ENCODE measurements at regions not wholly inside any gene's neighbourhood (a gene's known extent, or its start where the extent isn't known, plus 50 kb on each side); places are given as distances from the start of the nearest gene placed in this dataset.

GRCh38 chr10:108036265-108036664 is 871.8 kb upstream of the SORCS1 start:
- TF ChIP-seq EZH2 (IDR thresholded peaks at IDR 0.05; ENCODE audit: insufficient read depth, poor library complexity, severe bottlenecking) (no peak), EZH2phosphoT487 (IDR thresholded peaks at IDR 0.05; ENCODE audit: insufficient read depth, low read depth) (no peak)

Measured in GM23248 (cell line).